HG03469 (cell line): ENCODE measurements at regions not wholly inside any gene's neighbourhood (a gene's known extent, or its start where the extent isn't known, plus 50 kb on each side); places are given as distances from the start of the nearest gene placed in this dataset.
"Not testable (repeated sequence)": the region's sequence is repeated elsewhere in the genome, so short reads cannot be mapped to it uniquely, and the experiment has no call there.

Experiments
- ATAC-seq: cut with Tn5 transposase; IDR thresholded peaks from one replicate; pipeline ENCODE4 v1.9.1; 2021; ENCODE audit warnings: mild to moderate bottlenecking, moderate library complexity, moderate number of reproducible peaks; ENCODE audit not compliant: unreplicated experiment

GRCh38 chr14:106738598-106739258 is 1212.3 kb downstream of the TMEM121 start:
- ATAC-seq: not testable (repeated sequence)

GRCh38 chr14:106741086-106741827 is 1214.9 kb downstream of the TMEM121 start:
- ATAC-seq: not testable (repeated sequence)

- not testable (repeated sequence) for ATAC-seq
Observed at GRCh38 chr14:106745016-106745767, 1218.8 kb downstream of the TMEM121 start.

GRCh38 chr14:106750089-106750488 is 1223.7 kb downstream of the TMEM121 start:
- ATAC-seq: not testable (repeated sequence)

GRCh38 chr14:106753751-106754150 is 1227.4 kb downstream of the TMEM121 start:
- ATAC-seq: not testable (repeated sequence)

- ATAC-seq: not testable (repeated sequence)
Observed at GRCh38 chr14:106757444-106757843, 1231.1 kb downstream of the TMEM121 start.

GRCh38 chr14:106761886-106762816 is 1235.8 kb downstream of the TMEM121 start:
- ATAC-seq: not testable (repeated sequence)

GRCh38 chr14:106764968-106765369 is 1238.6 kb downstream of the TMEM121 start:
- not testable (repeated sequence) for ATAC-seq

GRCh38 chr14:106766145-106766544 is 1239.8 kb downstream of the TMEM121 start:
- no peak for ATAC-seq

GRCh38 chr14:106766551-106767277 is 1240.3 kb downstream of the TMEM121 start:
- not testable (repeated sequence) for ATAC-seq

GRCh38 chr14:106768230-106768629 is 1241.8 kb downstream of the TMEM121 start:
- not testable (repeated sequence) for ATAC-seq

- ATAC-seq: not testable (repeated sequence)
Observed at GRCh38 chr14:106768972-106769700, 1242.8 kb downstream of the TMEM121 start.

- not testable (repeated sequence) for ATAC-seq
Observed at GRCh38 chr14:106770158-106770672, 1243.8 kb downstream of the TMEM121 start.

- ATAC-seq: not testable (repeated sequence)
Observed at GRCh38 chr14:106774889-106775480, 1248.6 kb downstream of the TMEM121 start.

GRCh38 chr14:106776395-106776983 is 1250.1 kb downstream of the TMEM121 start:
- no peak for ATAC-seq

- ATAC-seq: no peak
Observed at GRCh38 chr14:106778986-106779385, 1252.6 kb downstream of the TMEM121 start.

GRCh38 chr14:106786697-106787096 is 1260.3 kb downstream of the TMEM121 start:
- ATAC-seq: no peak

- ATAC-seq: no peak
Observed at GRCh38 chr14:106787626-106788025, 1261.2 kb downstream of the TMEM121 start.
